GM21528 (cell line): ENCODE measurements at regions not wholly inside any gene's neighbourhood (a gene's known extent, or its start where the extent isn't known, plus 50 kb on each side); places are given as distances from the start of the nearest gene placed in this dataset.
"Not testable (repeated sequence)": the region's sequence is repeated elsewhere in the genome, so short reads cannot be mapped to it uniquely, and the experiment has no call there.

Source experiments
- ATAC-seq: cut with Tn5 transposase; IDR thresholded peaks from one replicate; pipeline ENCODE4 v1.9.1; 2021; ENCODE audit warnings: mild to moderate bottlenecking, moderate library complexity; ENCODE audit not compliant: unreplicated experiment, low FRiP score

DNA sequence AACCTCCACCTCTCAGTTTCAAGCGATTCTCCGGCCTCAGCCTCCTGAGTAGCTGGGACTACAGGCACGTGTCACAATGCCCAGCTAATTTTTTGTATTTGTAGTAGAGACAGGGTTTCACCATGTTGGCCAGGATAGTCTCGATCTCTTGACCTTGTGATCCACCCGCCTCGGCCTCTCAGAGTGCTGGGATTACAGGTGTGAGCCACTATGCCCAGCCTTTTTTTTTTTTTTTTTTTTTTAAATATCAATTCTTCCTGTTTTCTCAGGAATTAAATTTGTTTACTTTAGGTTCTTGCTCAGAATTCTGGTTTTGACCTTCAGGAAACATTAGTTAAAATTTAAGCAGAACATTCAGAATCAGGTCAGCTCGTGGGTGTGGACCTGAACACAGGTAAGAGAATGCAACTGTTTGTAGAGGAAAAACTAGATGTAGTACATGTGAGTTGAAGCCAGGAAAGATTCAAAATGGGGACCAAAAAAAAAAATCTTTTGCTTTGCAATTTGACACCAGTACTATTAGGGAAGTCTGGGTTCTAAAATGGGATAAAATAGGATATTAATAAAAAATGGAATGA is 65.5 kb upstream of the ERV3-1 start:
- not testable (repeated sequence) for ATAC-seq

- ATAC-seq = not testable (repeated sequence)
These were observed 63.0 kb upstream of the ERV3-1 start for GRCh38 chr7:65069476-65069875.

DNA sequence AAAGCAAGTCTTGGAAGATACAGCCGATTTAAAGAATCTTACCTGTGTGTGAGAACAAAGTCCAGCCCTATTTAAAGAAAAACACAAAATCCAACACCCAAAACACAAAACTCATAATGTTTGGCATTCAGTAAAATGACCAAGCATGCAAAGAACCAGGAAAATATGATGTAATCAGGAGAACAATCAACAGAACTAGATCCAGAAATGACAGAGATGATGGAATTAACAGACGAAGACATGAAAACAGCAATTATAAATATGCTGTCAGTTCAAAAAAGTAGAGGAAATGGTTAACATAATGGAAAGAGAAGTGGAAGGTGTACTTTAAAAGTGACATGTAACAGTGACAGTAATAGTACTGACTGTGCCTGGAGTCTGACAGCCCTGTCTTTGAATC is 56.1 kb upstream of the ERV3-1 start:
- not testable (repeated sequence) for ATAC-seq

DNA sequence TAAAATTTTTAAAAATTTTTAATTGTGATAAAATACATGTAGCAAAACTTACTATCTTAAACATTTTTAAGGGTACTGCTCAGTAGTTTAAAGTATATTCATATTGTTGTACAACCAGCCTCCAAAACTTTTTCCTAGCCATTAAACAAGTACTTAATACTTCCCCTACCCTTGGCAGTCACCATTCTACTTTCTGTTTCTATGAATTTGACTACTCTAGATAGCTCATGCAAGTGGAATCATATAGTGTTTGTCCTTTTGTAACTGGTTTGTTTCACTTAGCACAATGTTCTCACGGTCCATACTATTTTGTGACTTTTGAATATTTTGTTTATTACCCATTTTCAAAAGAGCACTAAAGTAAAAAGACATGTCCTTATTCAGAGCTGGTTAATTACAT is 52.8 kb upstream of the ERV3-1 start:
- ATAC-seq = not testable (repeated sequence)
